ENCODE measurements at regions not wholly inside any gene's neighbourhood (a gene's known extent, or its start where the extent isn't known, plus 50 kb on each side); places are given as distances from the start of the nearest gene placed in this dataset.
A peak's percentile ranks its signal among the peaks of the same experiment; 100 is the strongest.

GRCh38 chr4:45647823-45648222 is 476.0 kb downstream of the GABRG1 start (continued):
- TF ChIP-seq CEBPZ (IDR thresholded peaks at IDR 0.05; ENCODE audit: low read length): no peak
- TF ChIP-seq, protein P1, sequence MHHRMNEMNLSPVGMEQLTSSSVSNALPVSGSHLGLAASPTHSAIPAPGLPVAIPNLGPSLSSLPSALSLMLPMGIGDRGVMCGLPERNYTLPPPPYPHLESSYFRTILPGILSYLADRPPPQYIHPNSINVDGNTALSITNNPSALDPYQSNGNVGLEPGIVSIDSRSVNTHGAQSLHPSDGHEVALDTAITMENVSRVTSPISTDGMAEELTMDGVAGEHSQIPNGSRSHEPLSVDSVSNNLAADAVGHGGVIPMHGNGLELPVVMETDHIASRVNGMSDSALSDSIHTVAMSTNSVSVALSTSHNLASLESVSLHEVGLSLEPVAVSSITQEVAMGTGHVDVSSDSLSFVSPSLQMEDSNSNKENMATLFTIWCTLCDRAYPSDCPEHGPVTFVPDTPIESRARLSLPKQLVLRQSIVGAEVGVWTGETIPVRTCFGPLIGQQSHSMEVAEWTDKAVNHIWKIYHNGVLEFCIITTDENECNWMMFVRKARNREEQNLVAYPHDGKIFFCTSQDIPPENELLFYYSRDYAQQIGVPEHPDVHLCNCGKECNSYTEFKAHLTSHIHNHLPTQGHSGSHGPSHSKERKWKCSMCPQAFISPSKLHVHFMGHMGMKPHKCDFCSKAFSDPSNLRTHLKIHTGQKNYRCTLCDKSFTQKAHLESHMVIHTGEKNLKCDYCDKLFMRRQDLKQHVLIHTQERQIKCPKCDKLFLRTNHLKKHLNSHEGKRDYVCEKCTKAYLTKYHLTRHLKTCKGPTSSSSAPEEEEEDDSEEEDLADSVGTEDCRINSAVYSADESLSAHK (CRISPR knock-in tag; IDR thresholded peaks at IDR 0.05; ENCODE audit: borderline replicate concordance): no peak
- no peak for TF ChIP-seq MBNL3 (CRISPR knock-in tag; conservative IDR thresholded peaks at IDR 0.05)
- no peak for TF ChIP-seq SRY (CRISPR knock-in tag; IDR thresholded peaks at IDR 0.05)
- TF ChIP-seq KLF12 (CRISPR knock-in tag; IDR thresholded peaks at IDR 0.05; ENCODE audit: borderline replicate concordance): no peak
- 0 out of 2 replicates have a peak, but pooled peaks have one; percentile 30 for TF ChIP-seq FOXJ3 (CRISPR knock-in tag; IDR thresholded peaks at IDR 0.05; ENCODE audit: borderline replicate concordance)
- TF ChIP-seq ZNF558 (CRISPR knock-in tag; IDR thresholded peaks at IDR 0.05; ENCODE audit: borderline replicate concordance): no peak
- TF ChIP-seq KDM3A (CRISPR knock-in tag; IDR thresholded peaks at IDR 0.05; ENCODE audit: low read depth): no peak
- TF ChIP-seq, protein P2, sequence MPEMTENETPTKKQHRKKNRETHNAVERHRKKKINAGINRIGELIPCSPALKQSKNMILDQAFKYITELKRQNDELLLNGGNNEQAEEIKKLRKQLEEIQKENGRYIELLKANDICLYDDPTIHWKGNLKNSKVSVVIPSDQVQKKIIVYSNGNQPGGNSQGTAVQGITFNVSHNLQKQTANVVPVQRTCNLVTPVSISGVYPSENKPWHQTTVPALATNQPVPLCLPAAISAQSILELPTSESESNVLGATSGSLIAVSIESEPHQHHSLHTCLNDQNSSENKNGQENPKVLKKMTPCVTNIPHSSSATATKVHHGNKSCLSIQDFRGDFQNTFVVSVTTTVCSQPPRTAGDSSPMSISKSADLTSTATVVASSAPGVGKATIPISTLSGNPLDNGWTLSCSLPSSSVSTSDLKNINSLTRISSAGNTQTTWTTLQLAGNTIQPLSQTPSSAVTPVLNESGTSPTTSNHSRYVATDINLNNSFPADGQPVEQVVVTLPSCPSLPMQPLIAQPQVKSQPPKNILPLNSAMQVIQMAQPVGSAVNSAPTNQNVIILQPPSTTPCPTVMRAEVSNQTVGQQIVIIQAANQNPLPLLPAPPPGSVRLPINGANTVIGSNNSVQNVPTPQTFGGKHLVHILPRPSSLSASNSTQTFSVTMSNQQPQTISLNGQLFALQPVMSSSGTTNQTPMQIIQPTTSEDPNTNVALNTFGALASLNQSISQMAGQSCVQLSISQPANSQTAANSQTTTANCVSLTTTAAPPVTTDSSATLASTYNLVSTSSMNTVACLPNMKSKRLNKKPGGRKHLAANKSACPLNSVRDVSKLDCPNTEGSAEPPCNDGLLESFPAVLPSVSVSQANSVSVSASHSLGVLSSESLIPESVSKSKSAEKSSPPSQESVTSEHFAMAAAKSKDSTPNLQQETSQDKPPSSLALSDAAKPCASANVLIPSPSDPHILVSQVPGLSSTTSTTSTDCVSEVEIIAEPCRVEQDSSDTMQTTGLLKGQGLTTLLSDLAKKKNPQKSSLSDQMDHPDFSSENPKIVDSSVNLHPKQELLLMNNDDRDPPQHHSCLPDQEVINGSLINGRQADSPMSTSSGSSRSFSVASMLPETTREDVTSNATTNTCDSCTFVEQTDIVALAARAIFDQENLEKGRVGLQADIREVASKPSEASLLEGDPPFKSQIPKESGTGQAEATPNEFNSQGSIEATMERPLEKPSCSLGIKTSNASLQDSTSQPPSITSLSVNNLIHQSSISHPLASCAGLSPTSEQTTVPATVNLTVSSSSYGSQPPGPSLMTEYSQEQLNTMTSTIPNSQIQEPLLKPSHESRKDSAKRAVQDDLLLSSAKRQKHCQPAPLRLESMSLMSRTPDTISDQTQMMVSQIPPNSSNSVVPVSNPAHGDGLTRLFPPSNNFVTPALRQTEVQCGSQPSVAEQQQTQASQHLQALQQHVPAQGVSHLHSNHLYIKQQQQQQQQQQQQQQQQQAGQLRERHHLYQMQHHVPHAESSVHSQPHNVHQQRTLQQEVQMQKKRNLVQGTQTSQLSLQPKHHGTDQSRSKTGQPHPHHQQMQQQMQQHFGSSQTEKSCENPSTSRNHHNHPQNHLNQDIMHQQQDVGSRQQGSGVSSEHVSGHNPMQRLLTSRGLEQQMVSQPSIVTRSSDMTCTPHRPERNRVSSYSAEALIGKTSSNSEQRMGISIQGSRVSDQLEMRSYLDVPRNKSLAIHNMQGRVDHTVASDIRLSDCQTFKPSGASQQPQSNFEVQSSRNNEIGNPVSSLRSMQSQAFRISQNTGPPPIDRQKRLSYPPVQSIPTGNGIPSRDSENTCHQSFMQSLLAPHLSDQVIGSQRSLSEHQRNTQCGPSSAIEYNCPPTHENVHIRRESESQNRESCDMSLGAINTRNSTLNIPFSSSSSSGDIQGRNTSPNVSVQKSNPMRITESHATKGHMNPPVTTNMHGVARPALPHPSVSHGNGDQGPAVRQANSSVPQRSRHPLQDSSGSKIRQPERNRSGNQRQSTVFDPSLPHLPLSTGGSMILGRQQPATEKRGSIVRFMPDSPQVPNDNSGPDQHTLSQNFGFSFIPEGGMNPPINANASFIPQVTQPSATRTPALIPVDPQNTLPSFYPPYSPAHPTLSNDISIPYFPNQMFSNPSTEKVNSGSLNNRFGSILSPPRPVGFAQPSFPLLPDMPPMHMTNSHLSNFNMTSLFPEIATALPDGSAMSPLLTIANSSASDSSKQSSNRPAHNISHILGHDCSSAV (CRISPR knock-in tag; IDR thresholded peaks at IDR 0.05; ENCODE audit: borderline replicate concordance): no peak
- no peak for TF ChIP-seq STAT5B (CRISPR knock-in tag; IDR thresholded peaks at IDR 0.05)
- TF ChIP-seq, protein P3, sequence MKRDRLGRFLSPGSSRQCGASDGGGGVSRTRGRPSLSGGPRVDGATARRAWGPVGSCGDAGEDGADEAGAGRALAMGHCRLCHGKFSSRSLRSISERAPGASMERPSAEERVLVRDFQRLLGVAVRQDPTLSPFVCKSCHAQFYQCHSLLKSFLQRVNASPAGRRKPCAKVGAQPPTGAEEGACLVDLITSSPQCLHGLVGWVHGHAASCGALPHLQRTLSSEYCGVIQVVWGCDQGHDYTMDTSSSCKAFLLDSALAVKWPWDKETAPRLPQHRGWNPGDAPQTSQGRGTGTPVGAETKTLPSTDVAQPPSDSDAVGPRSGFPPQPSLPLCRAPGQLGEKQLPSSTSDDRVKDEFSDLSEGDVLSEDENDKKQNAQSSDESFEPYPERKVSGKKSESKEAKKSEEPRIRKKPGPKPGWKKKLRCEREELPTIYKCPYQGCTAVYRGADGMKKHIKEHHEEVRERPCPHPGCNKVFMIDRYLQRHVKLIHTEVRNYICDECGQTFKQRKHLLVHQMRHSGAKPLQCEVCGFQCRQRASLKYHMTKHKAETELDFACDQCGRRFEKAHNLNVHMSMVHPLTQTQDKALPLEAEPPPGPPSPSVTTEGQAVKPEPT (CRISPR knock-in tag; IDR thresholded peaks at IDR 0.05; ENCODE audit: low read depth): no peak
- TF ChIP-seq SOX13 (IDR thresholded peaks at IDR 0.05): no peak
- TF ChIP-seq SOX13 (CRISPR knock-in tag; conservative IDR thresholded peaks at IDR 0.05 in 1 of 2, IDR thresholded peaks at IDR 0.05 in 1 of 2): peak in 1 of 2 experiments; percentile 69; a peak in 2 of 4 replicates
- TF ChIP-seq ZNF510 (CRISPR knock-in tag; IDR thresholded peaks at IDR 0.05; ENCODE audit: low read depth): no peak

Data from HepG2 (cell line).